Panc1 (cell line): ENCODE measurements at regions not wholly inside any gene's neighbourhood (a gene's known extent, or its start where the extent isn't known, plus 50 kb on each side); places are given as distances from the start of the nearest gene placed in this dataset.

Experiments
- ATAC-seq: fragments of 200-7000 bp; cut with Tn5 transposase; 2 replicates; pipeline ENCODE4 v1.9.1; 2020; ENCODE audit warnings: mild to moderate bottlenecking, moderate library complexity
- BruUV-seq: library from RNA; stranded (reverse); fragments of 400-500 nt; replicated peaks from 2 replicates; lab custom pipeline; 2021; lab: Mats Ljungman, UMichigan
- CTCF ChIA-PET: fragments of 300-600 bp; sonication (Branson Sonifier 250); formaldehyde crosslinking; loops from one replicate; lab custom pipeline; 2022; ENCODE audit warnings: antibody characterized with exemption; lab: Charles Lee
- POLR2A ChIA-PET: fragments of 300-600 bp; sonication (Branson Sonifier 250); formaldehyde crosslinking; loops from one replicate; lab custom pipeline; 2022; ENCODE audit warnings: antibody characterized with exemption; lab: Charles Lee
- DNase-seq: peaks from one replicate; pipeline ENCODE4 v3.0.0-alpha.2; 2010; ENCODE audit warnings: low read depth, low spot score
- H3K27ac ChIP-seq: 2 replicates; pipeline ENCODE4 v1.5.1; 2011; ENCODE audit warnings: mild to moderate bottlenecking, low read length, inconsistent platforms
- H3K27me3 ChIP-seq: fragments of 200-500 bp; sonication (Bioruptor generic); 2 replicates; pipeline ENCODE4 v1.6.0; 2014; ENCODE audit warnings: low read length, inconsistent platforms; ENCODE audit not compliant: control insufficient read depth, insufficient read depth
- H3K36me3 ChIP-seq: fragments of 200-500 bp; sonication (Bioruptor generic); 2 replicates; pipeline ENCODE4 v1.5.1; 2014; ENCODE audit warnings: inconsistent platforms, mild to moderate bottlenecking, low read length, moderate library complexity; ENCODE audit not compliant: control insufficient read depth, insufficient read depth
- H3K4me1 ChIP-seq: 2 replicates; pipeline ENCODE4 v1.5.1; 2011; ENCODE audit warnings: inconsistent platforms, mild to moderate bottlenecking, low read length, moderate library complexity; ENCODE audit not compliant: control insufficient read depth, insufficient read depth
- H3K4me3 ChIP-seq, 2 experiments: 2 replicates each; pipeline ENCODE4 v1.5.1; 2011 to 2012; ENCODE audit warnings: low read depth in 2 of 2, low read length in 2 of 2, mild to moderate bottlenecking in 2 of 2, inconsistent platforms in 1 of 2, moderate library complexity in 1 of 2
- H3K9me3 ChIP-seq: fragments of 200-500 bp; sonication (Bioruptor generic); 2 replicates; pipeline ENCODE4 v1.5.1; 2014; ENCODE audit warnings: low read depth, mild to moderate bottlenecking, inconsistent platforms, low read length, moderate library complexity; ENCODE audit not compliant: control insufficient read depth, insufficient read depth
- POLR2AphosphoS5 ChIP-seq: IDR thresholded peaks from 2 replicates; pipeline ENCODE4 v1.6.1; 2012; ENCODE audit warnings: mild to moderate bottlenecking, low read depth, low read length, moderate library complexity
- SIN3A ChIP-seq: IDR thresholded peaks from 2 replicates; pipeline ENCODE4 v1.6.1; 2012; ENCODE audit warnings: low read depth, mild to moderate bottlenecking, low read length, moderate library complexity, borderline replicate concordance; ENCODE audit not compliant: insufficient read depth
- TCF7L2 ChIP-seq: IDR thresholded peaks from 2 replicates; pipeline ENCODE4 v1.6.1; 2011; ENCODE audit warnings: mild to moderate bottlenecking, low read depth, low read length, inconsistent platforms
- in situ Hi-C: cut with HindIII; loops from 2 replicates; pipeline ENCODE4 v1.10.0; 2016; ENCODE audit warnings: low sequenced_read_pairs, low pct_unique_long_range_greater_than_20kb
- intact Hi-C: fragments of 100-400 bp; cut with micrococcal nuclease; formaldehyde crosslinking; loops from one replicate; pipeline ENCODE4 v1.10.0; 2022; ENCODE audit not compliant: unreplicated experiment
- TF ChIP-seq, protein P1 (sequence below): fragments of 450-650 bp; IDR thresholded peaks from 2 replicates; pipeline ENCODE4 v1.5.1; 2017; ENCODE audit warnings: mild to moderate bottlenecking
- TF ChIP-seq, protein P2 (sequence below), 2 experiments: IDR thresholded peaks; 2 replicates each; pipeline ENCODE4 v1.6.1; 2011 to 2012; ENCODE audit warnings: low read depth in 2 of 2, control low read depth in 1 of 2, low read length in 1 of 2, mild to moderate bottlenecking in 1 of 2, moderate library complexity in 1 of 2; ENCODE audit not compliant: insufficient read depth in 1 of 2

DNA sequence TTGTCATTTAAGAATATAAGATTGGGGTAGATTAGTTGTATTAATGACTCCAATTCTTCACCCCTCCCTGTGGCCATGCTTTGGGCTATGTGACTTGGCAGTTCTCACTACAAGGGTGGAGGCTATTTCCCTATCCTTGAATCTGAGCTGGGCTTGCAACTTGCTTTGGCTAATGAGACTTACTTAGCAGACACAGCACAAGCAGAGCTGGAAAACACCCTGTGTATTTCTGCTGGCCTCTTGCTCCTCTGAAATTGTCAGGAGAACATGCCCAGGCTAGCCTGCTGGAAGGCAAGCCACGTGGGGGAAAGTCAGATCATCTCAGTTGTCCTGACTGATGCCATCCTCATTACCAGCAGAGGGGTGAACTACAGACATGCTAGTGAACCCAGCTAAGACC, 126.5 kb upstream of the HDGFL1 start:
- BruUV-seq: no TSS peak
- no peak for DNase-seq

DNA sequence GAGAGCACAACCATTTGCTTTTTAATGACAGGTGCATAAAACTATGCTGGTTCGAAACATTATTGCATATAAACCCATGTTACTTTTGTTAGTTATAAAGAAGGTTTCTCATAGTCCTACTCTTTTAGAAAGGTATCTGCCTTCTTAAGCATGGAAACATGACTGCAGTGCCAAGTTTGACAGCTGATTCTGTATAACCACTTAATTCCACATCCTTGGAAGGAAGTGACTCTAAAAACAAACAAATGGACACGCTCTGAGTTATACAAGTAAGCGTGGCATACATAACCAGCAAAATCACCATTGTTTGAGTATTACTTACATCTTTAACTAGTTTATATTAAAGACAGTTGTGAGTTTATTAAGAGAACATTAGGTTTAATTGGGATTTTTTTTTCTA, 125.0 kb upstream of the HDGFL1 start:
- TF ChIP-seq SIN3A (no peak), POLR2AphosphoS5 (no peak), TCF7L2 (no peak)
- TF ChIP-seq, protein P1, sequence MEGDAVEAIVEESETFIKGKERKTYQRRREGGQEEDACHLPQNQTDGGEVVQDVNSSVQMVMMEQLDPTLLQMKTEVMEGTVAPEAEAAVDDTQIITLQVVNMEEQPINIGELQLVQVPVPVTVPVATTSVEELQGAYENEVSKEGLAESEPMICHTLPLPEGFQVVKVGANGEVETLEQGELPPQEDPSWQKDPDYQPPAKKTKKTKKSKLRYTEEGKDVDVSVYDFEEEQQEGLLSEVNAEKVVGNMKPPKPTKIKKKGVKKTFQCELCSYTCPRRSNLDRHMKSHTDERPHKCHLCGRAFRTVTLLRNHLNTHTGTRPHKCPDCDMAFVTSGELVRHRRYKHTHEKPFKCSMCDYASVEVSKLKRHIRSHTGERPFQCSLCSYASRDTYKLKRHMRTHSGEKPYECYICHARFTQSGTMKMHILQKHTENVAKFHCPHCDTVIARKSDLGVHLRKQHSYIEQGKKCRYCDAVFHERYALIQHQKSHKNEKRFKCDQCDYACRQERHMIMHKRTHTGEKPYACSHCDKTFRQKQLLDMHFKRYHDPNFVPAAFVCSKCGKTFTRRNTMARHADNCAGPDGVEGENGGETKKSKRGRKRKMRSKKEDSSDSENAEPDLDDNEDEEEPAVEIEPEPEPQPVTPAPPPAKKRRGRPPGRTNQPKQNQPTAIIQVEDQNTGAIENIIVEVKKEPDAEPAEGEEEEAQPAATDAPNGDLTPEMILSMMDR: no peak
- TF ChIP-seq, protein P2, sequence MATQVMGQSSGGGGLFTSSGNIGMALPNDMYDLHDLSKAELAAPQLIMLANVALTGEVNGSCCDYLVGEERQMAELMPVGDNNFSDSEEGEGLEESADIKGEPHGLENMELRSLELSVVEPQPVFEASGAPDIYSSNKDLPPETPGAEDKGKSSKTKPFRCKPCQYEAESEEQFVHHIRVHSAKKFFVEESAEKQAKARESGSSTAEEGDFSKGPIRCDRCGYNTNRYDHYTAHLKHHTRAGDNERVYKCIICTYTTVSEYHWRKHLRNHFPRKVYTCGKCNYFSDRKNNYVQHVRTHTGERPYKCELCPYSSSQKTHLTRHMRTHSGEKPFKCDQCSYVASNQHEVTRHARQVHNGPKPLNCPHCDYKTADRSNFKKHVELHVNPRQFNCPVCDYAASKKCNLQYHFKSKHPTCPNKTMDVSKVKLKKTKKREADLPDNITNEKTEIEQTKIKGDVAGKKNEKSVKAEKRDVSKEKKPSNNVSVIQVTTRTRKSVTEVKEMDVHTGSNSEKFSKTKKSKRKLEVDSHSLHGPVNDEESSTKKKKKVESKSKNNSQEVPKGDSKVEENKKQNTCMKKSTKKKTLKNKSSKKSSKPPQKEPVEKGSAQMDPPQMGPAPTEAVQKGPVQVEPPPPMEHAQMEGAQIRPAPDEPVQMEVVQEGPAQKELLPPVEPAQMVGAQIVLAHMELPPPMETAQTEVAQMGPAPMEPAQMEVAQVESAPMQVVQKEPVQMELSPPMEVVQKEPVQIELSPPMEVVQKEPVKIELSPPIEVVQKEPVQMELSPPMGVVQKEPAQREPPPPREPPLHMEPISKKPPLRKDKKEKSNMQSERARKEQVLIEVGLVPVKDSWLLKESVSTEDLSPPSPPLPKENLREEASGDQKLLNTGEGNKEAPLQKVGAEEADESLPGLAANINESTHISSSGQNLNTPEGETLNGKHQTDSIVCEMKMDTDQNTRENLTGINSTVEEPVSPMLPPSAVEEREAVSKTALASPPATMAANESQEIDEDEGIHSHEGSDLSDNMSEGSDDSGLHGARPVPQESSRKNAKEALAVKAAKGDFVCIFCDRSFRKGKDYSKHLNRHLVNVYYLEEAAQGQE (IDR thresholded peaks at IDR 0.05; ENCODE audit: insufficient read depth in 1 of 2, low read depth in 2 of 2, low read length in 1 of 2): no peak
- intact Hi-C loops: no loop called here
- no peaks in the 10 kb centered on the region for H3K36me3 ChIP-seq
- ChIA-PET CTCF (no interaction called here), POLR2A (no interaction called here)
- no peaks in the 10 kb centered on the region for H3K9me3 ChIP-seq
- H3K27ac ChIP-seq: no peak overlapping the region
- in situ Hi-C loops: no loop called here
- H3K4me1 ChIP-seq: 0 out of 2 replicates have a peak, but pooled peaks cover 7% of the 10 kb centered on the region
- no TSS peak for BruUV-seq
- no peaks in the 10 kb centered on the region for H3K27me3 ChIP-seq
- no peak overlapping the region for H3K4me3 ChIP-seq
- no peak for ATAC-seq
- no peak for DNase-seq

More for the DNA sequence above, 126.5 kb upstream of the HDGFL1 start:
- Histone ChIP-seq H3K4me1 (0 out of 2 replicates have a peak, but pooled peaks cover 2% of the 10 kb centered on the region), H3K27me3 (no peaks in the 10 kb centered on the region), H3K9me3 (no peaks in the 10 kb centered on the region), H3K27ac (no peak overlapping the region), H3K36me3 (no peaks in the 10 kb centered on the region), H3K4me3 (no peak overlapping the region)
- POLR2A ChIA-PET: interaction anchor here (0.6 kb wide), 1 partner anchor 729 kb away, joined by 3 read pairs; no protein-coding TSS in a partner anchor
- CTCF ChIA-PET: no interaction called here
- TF ChIP-seq TCF7L2 (no peak), POLR2AphosphoS5 (no peak), SIN3A (no peak)
- ATAC-seq: no peak
- in situ Hi-C loops (no loop called here), intact Hi-C loops (no loop called here)

DNA sequence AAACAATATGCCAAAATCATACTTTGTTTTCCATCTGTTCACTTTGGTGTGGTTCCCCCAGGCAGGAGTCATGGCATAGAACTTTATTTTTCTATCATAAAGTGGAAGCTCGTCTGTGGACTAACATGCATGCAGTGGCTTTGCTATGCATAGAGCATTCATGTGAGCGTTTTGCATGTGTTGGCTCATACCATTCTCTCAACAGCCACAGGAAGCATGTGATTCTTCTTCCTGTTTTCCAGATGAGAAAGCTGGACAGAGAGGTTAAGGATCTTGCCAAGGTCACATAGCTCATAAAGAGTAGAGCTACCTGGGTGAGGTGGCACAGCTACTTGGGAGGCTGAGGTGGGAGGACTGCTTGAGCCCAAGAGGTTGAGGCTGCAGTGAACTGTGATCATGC, 123.4 kb upstream of the HDGFL1 start:
- intact Hi-C loops: no loop called here
- Histone ChIP-seq H3K4me1 (0 out of 2 replicates have a peak, but pooled peaks cover 7% of the 10 kb centered on the region), H3K9me3 (no peaks in the 10 kb centered on the region), H3K4me3 (no peak overlapping the region), H3K27ac (no peak overlapping the region), H3K36me3 (no peaks in the 10 kb centered on the region), H3K27me3 (no peaks in the 10 kb centered on the region)
- POLR2A ChIA-PET: no interaction called here
- CTCF ChIA-PET: no interaction called here
- no peak for TF ChIP-seq SIN3A
- TF ChIP-seq, protein P1: no peak
- TF ChIP-seq POLR2AphosphoS5: no peak
- TF ChIP-seq, protein P2 (IDR thresholded peaks at IDR 0.05; ENCODE audit: insufficient read depth in 1 of 2, low read depth in 2 of 2, low read length in 1 of 2): no peak
- DNase-seq (no peak), ATAC-seq (no peak)
- BruUV-seq: no TSS peak
- in situ Hi-C loops: no loop called here
